ENCODE measurements at regions not wholly inside any gene's neighbourhood (a gene's known extent, or its start where the extent isn't known, plus 50 kb on each side); places are given as distances from the start of the nearest gene placed in this dataset.

GRCh38 chr5:29370248-29370647 is 1823.2 kb upstream of the CDH6 start:
- TF ChIP-seq GLIS3 (CRISPR knock-in tag; IDR thresholded peaks at IDR 0.05) (no peak), ARNTL (CRISPR knock-in tag; IDR thresholded peaks at IDR 0.05; ENCODE audit: borderline replicate concordance, low read depth) (no peak), ZFP30 (CRISPR knock-in tag; IDR thresholded peaks at IDR 0.05) (no peak), PATZ1 (CRISPR knock-in tag; IDR thresholded peaks at IDR 0.05; ENCODE audit: borderline replicate concordance) (no peak), POU6F1 (CRISPR knock-in tag; IDR thresholded peaks at IDR 0.05; ENCODE audit: borderline replicate concordance, low read depth) (no peak), TSHZ2 (CRISPR knock-in tag; IDR thresholded peaks at IDR 0.05) (no peak)

All from SK-N-SH treated with all-trans-retinoic acid at 6 μM for 48 hours (cell line).